SK-N-SH (cell line): ENCODE measurements at regions not wholly inside any gene's neighbourhood (a gene's known extent, or its start where the extent isn't known, plus 50 kb on each side); places are given as distances from the start of the nearest gene placed in this dataset.

Source experiments
- CTCF ChIA-PET: fragments of 300-600, 350-600 bp; formaldehyde crosslinking; extraction: SDS; loops from one replicate; lab custom pipeline; 2021; lab: Yijun Ruan, JAX
- POLR2A ChIA-PET: fragments of 350-600 bp; sonication (Branson Sonifier 250); formaldehyde crosslinking; extraction: SDS; loops from one replicate; lab custom pipeline; 2020; ENCODE audit warnings: antibody characterized with exemption, inconsistent platforms; lab: Yijun Ruan, JAX
- DNase-seq: peaks from one replicate; pipeline ENCODE4 v3.0.0; 2012
- H2AFZ ChIP-seq: fragments of 200-600 bp; sonication (generic); 2 replicates; pipeline ENCODE4 v1.8.1; 2016; ENCODE audit warnings: antibody characterized with exemption, mild to moderate bottlenecking, low read depth
- H3F3A ChIP-seq: fragments of 200-600 bp; sonication (generic); replicated peaks from 2 replicates; pipeline ENCODE3; 2016; ENCODE audit warnings: antibody characterized with exemption, mild to moderate bottlenecking; ENCODE audit not compliant: insufficient read depth
- H3K27ac ChIP-seq, 2 experiments: fragments of 200-500 bp in 1 of 2; fragments of 200-600 bp in 1 of 2; sonication (Bioruptor generic) in 1 of 2; sonication (generic), shearing (Covaris generic) in 1 of 2; 2 replicates each; pipeline versions ENCODE4 v1.5.1 to v1.6.1; 2014 to 2016; ENCODE audit warnings: low read depth in 2 of 2, inconsistent platforms in 1 of 2, low read length in 1 of 2, mild to moderate bottlenecking in 1 of 2, mixed read lengths in 1 of 2
- H3K27me3 ChIP-seq: fragments of 200-600 bp; sonication (generic), shearing (Covaris generic); 2 replicates; pipeline ENCODE4 v1.6.1; 2016; ENCODE audit warnings: mixed run types; ENCODE audit not compliant: insufficient read depth
- H3K36me3 ChIP-seq, 2 experiments: fragments of 200-500 bp in 1 of 2; fragments of 200-600 bp in 1 of 2; sonication (Bioruptor generic) in 1 of 2; sonication (generic) in 1 of 2; replicated peaks in 1 of 2; 2 replicates each; pipeline versions ENCODE3 to v1.5.1; 2014 to 2016; ENCODE audit warnings: low read length in 1 of 2, mild to moderate bottlenecking in 1 of 2; ENCODE audit not compliant: insufficient read depth in 2 of 2, control insufficient read depth in 1 of 2
- H3K4me1 ChIP-seq, 2 experiments: fragments of 200-500 bp in 1 of 2; fragments of 200-600 bp in 1 of 2; sonication (Bioruptor generic) in 1 of 2; sonication (generic), shearing (Covaris generic) in 1 of 2; 2 replicates each; pipeline versions ENCODE4 v1.5.1 to v1.6.1; 2014 to 2016; ENCODE audit warnings: low read depth in 1 of 2, low read length in 1 of 2, mixed run types in 1 of 2; ENCODE audit not compliant: insufficient read depth in 2 of 2, control insufficient read depth in 1 of 2
- H3K4me2 ChIP-seq: fragments of 200-600 bp; sonication (generic), shearing (Covaris generic); 2 replicates; pipeline ENCODE4 v1.6.1; 2017; ENCODE audit warnings: mixed run types
- H3K4me3 ChIP-seq, 2 experiments: fragments of 200-500 bp in 1 of 2; fragments of 200-600 bp in 1 of 2; sonication (Bioruptor generic) in 1 of 2; sonication (generic), shearing (Covaris generic) in 1 of 2; 2 replicates each; pipeline versions ENCODE4 v1.5.1 to v1.8.1; 2014 to 2016; ENCODE audit warnings: low read depth in 2 of 2, inconsistent platforms in 1 of 2, low read length in 1 of 2, mild to moderate bottlenecking in 1 of 2, mixed read lengths in 1 of 2, moderate library complexity in 1 of 2
- H3K79me2 ChIP-seq: fragments of 200-600 bp; sonication (generic); 2 replicates; pipeline ENCODE4 v1.8.1; 2017; ENCODE audit warnings: mild to moderate bottlenecking; ENCODE audit not compliant: insufficient read depth
- H3K9ac ChIP-seq: fragments of 200-600 bp; sonication (generic); 2 replicates; pipeline ENCODE4 v1.6.1; 2017; ENCODE audit warnings: mixed run types
- H3K9me2 ChIP-seq: fragments of 200-600 bp; sonication (generic); 2 replicates; pipeline ENCODE4 v1.6.1; 2017; ENCODE audit warnings: mixed run types
- H3K9me3 ChIP-seq: fragments of 200-600 bp; sonication (generic); 2 replicates; pipeline ENCODE4 v1.6.1; 2017; ENCODE audit warnings: mixed run types, mild to moderate bottlenecking, moderate library complexity
- H4K20me1 ChIP-seq: fragments of 200-600 bp; sonication (generic); 2 replicates; pipeline ENCODE4 v1.6.1; 2017; ENCODE audit warnings: mild to moderate bottlenecking, mixed run types; ENCODE audit not compliant: insufficient read depth
- ELF1 ChIP-seq: IDR thresholded peaks from 2 replicates; pipeline ENCODE4 v1.4.0; 2012
- EZH2phosphoT487 ChIP-seq: fragments of 200-600 bp; sonication (generic); IDR thresholded peaks from 2 replicates; pipeline ENCODE4 v1.6.1; 2017; ENCODE audit warnings: low read depth, mixed run types, mild to moderate bottlenecking, antibody characterized with exemption, moderate library complexity, borderline replicate concordance
- FOXM1 ChIP-seq: IDR thresholded peaks from 2 replicates; pipeline ENCODE4 v1.4.0; 2012; ENCODE audit warnings: low read depth, mild to moderate bottlenecking
- GABPA ChIP-seq: IDR thresholded peaks from 2 replicates; pipeline ENCODE4 v1.4.0; 2012; ENCODE audit warnings: low read depth, mild to moderate bottlenecking
- GATA2 ChIP-seq: sonication (generic); formaldehyde crosslinking; IDR thresholded peaks from 2 replicates; pipeline ENCODE4 v1.5.0; 2020; ENCODE audit warnings: mild to moderate bottlenecking, missing genetic modification reagents
- JUND ChIP-seq: IDR thresholded peaks from 2 replicates; pipeline ENCODE4 v1.4.0; 2012
- NFIC ChIP-seq: IDR thresholded peaks from 2 replicates; pipeline ENCODE4 v1.4.0; 2012; ENCODE audit warnings: borderline replicate concordance
- RCOR1 ChIP-seq: fragments of 150-350 bp; IDR thresholded peaks from 2 replicates; pipeline ENCODE4 v1.6.1; 2017; ENCODE audit warnings: antibody characterized with exemption, low read length
- RFX5 ChIP-seq: IDR thresholded peaks from 2 replicates; pipeline ENCODE4 v1.6.1; 2012; ENCODE audit warnings: mild to moderate bottlenecking, improper control_type of control experiment, low read length
- SIN3A ChIP-seq: IDR thresholded peaks from 2 replicates; pipeline ENCODE4 v1.6.1; 2012; ENCODE audit warnings: low read depth, mild to moderate bottlenecking, low read length, moderate library complexity, borderline replicate concordance
- YY1 ChIP-seq: IDR thresholded peaks from 2 replicates; pipeline ENCODE4 v1.4.0; 2012; ENCODE audit warnings: low read depth, mild to moderate bottlenecking
- WGBS: methylation state at CpG from one replicate; pipeline ENCODE4 v1.1.6; 2017; ENCODE audit warnings: low lambda C conversion rate; 5-methylcytosine and 5-hydroxymethylcytosine counted together
- TF ChIP-seq, protein P1 (sequence below): IDR thresholded peaks from 2 replicates; pipeline ENCODE4 v1.4.0; 2012; ENCODE audit warnings: low read depth
- TF ChIP-seq, protein P2 (sequence below): IDR thresholded peaks from 2 replicates; pipeline ENCODE4; 2012
- TF ChIP-seq, protein P3 (sequence below): IDR thresholded peaks from 2 replicates; pipeline ENCODE4 v1.6.1; 2012; ENCODE audit warnings: mild to moderate bottlenecking, low read depth, low read length, moderate library complexity
- TF ChIP-seq, protein P4 (sequence below): fragments of 200-600 bp; sonication (generic); IDR thresholded peaks from 2 replicates; pipeline ENCODE4 v1.6.1; 2017; ENCODE audit warnings: antibody characterized with exemption, mild to moderate bottlenecking, moderate library complexity
- TF ChIP-seq, protein P5 (sequence below): fragments of 150-350 bp; IDR thresholded peaks from 2 replicates; pipeline ENCODE4 v1.6.1; 2017; ENCODE audit warnings: antibody characterized with exemption, low read length, low read depth, borderline replicate concordance
- TF ChIP-seq, protein P6 (sequence below): IDR thresholded peaks from 2 replicates; pipeline ENCODE4 v1.4.0; 2012; ENCODE audit warnings: low read depth, borderline replicate concordance
- TF ChIP-seq, protein P7 (sequence below): fragments of 150-350 bp; IDR thresholded peaks from 2 replicates; pipeline ENCODE4 v1.6.1; 2016; ENCODE audit warnings: mild to moderate bottlenecking, low read depth, low read length

DNA sequence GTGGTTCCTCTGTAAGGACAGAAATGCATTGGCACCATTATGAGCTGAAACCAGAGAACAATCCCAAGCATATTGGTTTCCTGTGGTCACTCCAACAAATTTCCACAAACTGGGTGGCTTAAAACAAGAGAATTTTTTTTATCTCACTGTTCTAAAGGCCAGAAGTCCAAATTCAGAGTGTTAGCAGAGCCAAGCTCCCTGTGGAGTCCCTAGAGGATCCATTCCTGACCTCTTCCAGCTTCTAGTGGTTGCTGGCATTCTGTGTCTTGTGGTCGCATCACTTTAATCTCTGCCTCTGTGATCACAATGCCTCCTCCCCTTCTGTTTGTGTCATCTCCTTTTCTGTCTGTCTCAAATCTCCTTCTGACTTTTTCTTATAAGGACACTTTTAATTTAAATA lies 380.3 kb downstream of the NYAP2 start:
- Histone ChIP-seq H3K4me1 (no peaks in the 10 kb centered on the region), H3K4me3 (no peak overlapping the region), H3K4me2 (no peak overlapping the region), H3K27ac (no peak overlapping the region), H3K27me3 (no peaks in the 10 kb centered on the region), H3K9ac (no peak overlapping the region), H4K20me1 (no peaks in the 10 kb centered on the region), H3F3A (no peaks in the 10 kb centered on the region), H3K79me2 (no peaks in the 10 kb centered on the region), H3K36me3 (no peaks in the 10 kb centered on the region), H3K9me3 (no peaks in the 10 kb centered on the region), H2AFZ (no peak overlapping the region), H3K9me2 (no peaks in the 10 kb centered on the region)
- TF ChIP-seq, protein P1, sequence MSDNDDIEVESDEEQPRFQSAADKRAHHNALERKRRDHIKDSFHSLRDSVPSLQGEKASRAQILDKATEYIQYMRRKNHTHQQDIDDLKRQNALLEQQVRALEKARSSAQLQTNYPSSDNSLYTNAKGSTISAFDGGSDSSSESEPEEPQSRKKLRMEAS: no peak
- TF ChIP-seq, protein P2, sequence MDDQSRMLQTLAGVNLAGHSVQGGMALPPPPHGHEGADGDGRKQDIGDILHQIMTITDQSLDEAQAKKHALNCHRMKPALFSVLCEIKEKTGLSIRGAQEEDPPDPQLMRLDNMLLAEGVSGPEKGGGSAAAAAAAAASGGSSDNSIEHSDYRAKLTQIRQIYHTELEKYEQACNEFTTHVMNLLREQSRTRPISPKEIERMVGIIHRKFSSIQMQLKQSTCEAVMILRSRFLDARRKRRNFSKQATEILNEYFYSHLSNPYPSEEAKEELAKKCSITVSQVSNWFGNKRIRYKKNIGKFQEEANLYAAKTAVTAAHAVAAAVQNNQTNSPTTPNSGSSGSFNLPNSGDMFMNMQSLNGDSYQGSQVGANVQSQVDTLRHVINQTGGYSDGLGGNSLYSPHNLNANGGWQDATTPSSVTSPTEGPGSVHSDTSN: no peak
- TF ChIP-seq RCOR1: no peak
- TF ChIP-seq, protein P3, sequence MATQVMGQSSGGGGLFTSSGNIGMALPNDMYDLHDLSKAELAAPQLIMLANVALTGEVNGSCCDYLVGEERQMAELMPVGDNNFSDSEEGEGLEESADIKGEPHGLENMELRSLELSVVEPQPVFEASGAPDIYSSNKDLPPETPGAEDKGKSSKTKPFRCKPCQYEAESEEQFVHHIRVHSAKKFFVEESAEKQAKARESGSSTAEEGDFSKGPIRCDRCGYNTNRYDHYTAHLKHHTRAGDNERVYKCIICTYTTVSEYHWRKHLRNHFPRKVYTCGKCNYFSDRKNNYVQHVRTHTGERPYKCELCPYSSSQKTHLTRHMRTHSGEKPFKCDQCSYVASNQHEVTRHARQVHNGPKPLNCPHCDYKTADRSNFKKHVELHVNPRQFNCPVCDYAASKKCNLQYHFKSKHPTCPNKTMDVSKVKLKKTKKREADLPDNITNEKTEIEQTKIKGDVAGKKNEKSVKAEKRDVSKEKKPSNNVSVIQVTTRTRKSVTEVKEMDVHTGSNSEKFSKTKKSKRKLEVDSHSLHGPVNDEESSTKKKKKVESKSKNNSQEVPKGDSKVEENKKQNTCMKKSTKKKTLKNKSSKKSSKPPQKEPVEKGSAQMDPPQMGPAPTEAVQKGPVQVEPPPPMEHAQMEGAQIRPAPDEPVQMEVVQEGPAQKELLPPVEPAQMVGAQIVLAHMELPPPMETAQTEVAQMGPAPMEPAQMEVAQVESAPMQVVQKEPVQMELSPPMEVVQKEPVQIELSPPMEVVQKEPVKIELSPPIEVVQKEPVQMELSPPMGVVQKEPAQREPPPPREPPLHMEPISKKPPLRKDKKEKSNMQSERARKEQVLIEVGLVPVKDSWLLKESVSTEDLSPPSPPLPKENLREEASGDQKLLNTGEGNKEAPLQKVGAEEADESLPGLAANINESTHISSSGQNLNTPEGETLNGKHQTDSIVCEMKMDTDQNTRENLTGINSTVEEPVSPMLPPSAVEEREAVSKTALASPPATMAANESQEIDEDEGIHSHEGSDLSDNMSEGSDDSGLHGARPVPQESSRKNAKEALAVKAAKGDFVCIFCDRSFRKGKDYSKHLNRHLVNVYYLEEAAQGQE: no peak
- no peak for TF ChIP-seq GABPA
- TF ChIP-seq NFIC: no peak
- TF ChIP-seq, protein P4, sequence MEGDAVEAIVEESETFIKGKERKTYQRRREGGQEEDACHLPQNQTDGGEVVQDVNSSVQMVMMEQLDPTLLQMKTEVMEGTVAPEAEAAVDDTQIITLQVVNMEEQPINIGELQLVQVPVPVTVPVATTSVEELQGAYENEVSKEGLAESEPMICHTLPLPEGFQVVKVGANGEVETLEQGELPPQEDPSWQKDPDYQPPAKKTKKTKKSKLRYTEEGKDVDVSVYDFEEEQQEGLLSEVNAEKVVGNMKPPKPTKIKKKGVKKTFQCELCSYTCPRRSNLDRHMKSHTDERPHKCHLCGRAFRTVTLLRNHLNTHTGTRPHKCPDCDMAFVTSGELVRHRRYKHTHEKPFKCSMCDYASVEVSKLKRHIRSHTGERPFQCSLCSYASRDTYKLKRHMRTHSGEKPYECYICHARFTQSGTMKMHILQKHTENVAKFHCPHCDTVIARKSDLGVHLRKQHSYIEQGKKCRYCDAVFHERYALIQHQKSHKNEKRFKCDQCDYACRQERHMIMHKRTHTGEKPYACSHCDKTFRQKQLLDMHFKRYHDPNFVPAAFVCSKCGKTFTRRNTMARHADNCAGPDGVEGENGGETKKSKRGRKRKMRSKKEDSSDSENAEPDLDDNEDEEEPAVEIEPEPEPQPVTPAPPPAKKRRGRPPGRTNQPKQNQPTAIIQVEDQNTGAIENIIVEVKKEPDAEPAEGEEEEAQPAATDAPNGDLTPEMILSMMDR: no peak
- TF ChIP-seq, protein P5, sequence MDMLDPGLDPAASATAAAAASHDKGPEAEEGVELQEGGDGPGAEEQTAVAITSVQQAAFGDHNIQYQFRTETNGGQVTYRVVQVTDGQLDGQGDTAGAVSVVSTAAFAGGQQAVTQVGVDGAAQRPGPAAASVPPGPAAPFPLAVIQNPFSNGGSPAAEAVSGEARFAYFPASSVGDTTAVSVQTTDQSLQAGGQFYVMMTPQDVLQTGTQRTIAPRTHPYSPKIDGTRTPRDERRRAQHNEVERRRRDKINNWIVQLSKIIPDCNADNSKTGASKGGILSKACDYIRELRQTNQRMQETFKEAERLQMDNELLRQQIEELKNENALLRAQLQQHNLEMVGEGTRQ: no peak
- no peak for TF ChIP-seq SIN3A
- no peak for TF ChIP-seq RFX5
- TF ChIP-seq GATA2 (CRISPR knock-in tag): no peak
- no peak for TF ChIP-seq YY1
- TF ChIP-seq ELF1: no peak
- TF ChIP-seq JUND: no peak
- TF ChIP-seq, protein P6, sequence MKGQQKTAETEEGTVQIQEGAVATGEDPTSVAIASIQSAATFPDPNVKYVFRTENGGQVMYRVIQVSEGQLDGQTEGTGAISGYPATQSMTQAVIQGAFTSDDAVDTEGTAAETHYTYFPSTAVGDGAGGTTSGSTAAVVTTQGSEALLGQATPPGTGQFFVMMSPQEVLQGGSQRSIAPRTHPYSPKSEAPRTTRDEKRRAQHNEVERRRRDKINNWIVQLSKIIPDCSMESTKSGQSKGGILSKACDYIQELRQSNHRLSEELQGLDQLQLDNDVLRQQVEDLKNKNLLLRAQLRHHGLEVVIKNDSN: no peak
- no peak for TF ChIP-seq EZH2phosphoT487
- TF ChIP-seq, protein P7, sequence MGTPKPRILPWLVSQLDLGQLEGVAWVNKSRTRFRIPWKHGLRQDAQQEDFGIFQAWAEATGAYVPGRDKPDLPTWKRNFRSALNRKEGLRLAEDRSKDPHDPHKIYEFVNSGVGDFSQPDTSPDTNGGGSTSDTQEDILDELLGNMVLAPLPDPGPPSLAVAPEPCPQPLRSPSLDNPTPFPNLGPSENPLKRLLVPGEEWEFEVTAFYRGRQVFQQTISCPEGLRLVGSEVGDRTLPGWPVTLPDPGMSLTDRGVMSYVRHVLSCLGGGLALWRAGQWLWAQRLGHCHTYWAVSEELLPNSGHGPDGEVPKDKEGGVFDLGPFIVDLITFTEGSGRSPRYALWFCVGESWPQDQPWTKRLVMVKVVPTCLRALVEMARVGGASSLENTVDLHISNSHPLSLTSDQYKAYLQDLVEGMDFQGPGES: no peak
- no peak for TF ChIP-seq FOXM1
- ChIA-PET POLR2A (no interaction called here), CTCF (interaction anchor here (0.6 kb wide), 1 partner anchor 1459 kb away, joined by 3 read pairs; no protein-coding TSS in a partner anchor)
- no peak for DNase-seq
- WGBS: 43% methylated on average over 1 of the region's 1 CpG
